ENCODE measurements at regions not wholly inside any gene's neighbourhood (a gene's known extent, or its start where the extent isn't known, plus 50 kb on each side); places are given as distances from the start of the nearest gene placed in this dataset.
"Not testable (repeated sequence)": the region's sequence is repeated elsewhere in the genome, so short reads cannot be mapped to it uniquely, and the experiment has no call there.

DNA sequence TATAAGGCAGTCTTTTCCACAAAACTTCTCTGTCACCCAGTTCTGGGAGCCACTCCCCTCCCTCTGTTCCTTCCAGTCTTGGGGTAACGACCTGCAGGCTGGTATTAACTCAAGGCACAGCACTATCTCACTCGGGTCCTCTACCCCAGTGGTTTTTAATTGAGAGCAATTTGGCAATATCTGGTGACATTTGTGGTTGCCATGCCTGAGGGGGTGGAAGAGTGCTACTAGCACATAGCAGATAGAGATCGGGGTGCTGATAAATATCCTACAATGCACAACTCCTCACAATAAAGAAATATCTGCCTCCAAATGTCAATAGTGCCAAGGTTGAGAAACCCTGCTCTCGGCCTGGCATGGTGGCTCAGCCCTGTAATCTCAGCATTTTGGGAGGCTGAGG is 117.7 kb upstream of the ABCC4 start:
- no peak overlapping the region for H3K4me3 Mint-ChIP-seq
- no peaks in the 10 kb centered on the region for H3K36me3 Mint-ChIP-seq
- no peak overlapping the region for H3K27ac Mint-ChIP-seq
- peaks cover 20% of the 10 kb centered on the region for H3K27me3 Mint-ChIP-seq
- no peaks in the 10 kb centered on the region for H3K9me3 Mint-ChIP-seq
- H3K4me1 Mint-ChIP-seq: no peaks in the 10 kb centered on the region
- ATAC-seq: peak; percentile 28

DNA sequence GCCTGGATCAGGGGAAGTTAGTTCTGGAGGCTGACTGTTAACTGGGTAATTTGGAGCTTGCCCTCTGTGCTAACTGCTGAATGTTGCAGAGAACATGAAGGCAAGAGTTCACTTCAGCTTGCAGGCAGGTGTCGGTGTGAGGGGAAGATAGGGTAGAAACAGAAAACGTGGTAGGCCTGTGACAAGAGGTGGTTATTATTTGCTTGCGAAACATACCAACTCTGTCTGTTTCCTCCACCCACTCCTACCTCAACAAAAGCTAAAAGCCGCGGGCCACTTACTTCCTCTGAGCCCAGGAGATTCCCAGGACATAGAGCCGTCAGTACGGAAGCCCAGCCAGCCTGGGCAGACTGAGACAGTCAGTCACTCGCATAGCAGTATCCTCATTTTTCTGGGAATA is 119.2 kb upstream of the ABCC4 start:
- no peak overlapping the region for H3K27ac Mint-ChIP-seq
- H3K27me3 Mint-ChIP-seq: peaks cover 13% of the 10 kb centered on the region
- ATAC-seq: peak; percentile 22
- H3K4me1 Mint-ChIP-seq: no peaks in the 10 kb centered on the region
- no peaks in the 10 kb centered on the region for H3K36me3 Mint-ChIP-seq
- no peaks in the 10 kb centered on the region for H3K9me3 Mint-ChIP-seq
- no peak overlapping the region for H3K4me3 Mint-ChIP-seq

DNA sequence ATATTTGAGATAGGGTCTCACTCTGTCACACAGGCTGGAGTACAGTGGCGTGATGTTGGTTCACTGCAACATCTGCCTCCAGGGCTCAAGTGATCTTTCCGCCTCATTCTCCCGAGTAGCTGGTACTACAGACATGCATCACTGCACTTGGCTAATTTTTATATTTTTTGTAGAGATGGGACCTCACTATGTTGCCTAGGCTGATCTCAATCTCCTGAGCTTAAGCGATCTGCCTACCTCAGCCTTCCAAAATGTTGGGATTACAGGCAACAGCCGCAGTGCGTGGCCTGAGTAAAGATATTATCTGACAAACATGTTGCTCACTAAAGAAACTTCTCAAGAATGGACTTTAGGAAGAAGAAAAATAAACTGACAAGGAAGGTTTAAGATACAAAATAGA is 125.4 kb upstream of the ABCC4 start:
- no peaks in the 10 kb centered on the region for H3K4me1 Mint-ChIP-seq
- H3K4me3 Mint-ChIP-seq: no peak overlapping the region
- H3K27me3 Mint-ChIP-seq: peaks cover 13% of the 10 kb centered on the region
- no peak for ATAC-seq
- no peaks in the 10 kb centered on the region for H3K36me3 Mint-ChIP-seq
- peaks cover 3% of the 10 kb centered on the region for H3K9me3 Mint-ChIP-seq
- H3K27ac Mint-ChIP-seq: no peak overlapping the region

DNA sequence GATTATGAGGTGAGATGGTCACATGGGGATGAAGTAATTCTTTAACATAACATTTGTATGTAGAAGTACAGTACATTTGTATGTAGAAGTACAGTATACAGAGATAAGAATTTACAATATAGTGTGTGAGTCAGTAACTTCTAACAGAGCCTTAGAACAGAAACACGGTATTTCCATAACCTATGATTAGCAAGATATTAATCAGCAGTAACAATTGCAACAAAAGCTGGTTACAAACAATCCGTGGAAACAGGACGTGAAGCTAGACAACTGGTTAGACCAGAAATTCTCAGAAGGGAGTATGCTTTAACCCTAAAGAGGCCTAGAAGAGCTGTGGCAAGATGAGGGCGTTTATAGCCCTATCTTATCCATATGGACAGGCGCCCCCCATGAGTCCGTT is 122.0 kb upstream of the CLDN10 start:
- H3K9me3 Mint-ChIP-seq, H3K36me3 Mint-ChIP-seq, H3K27ac Mint-ChIP-seq, ATAC-seq, H3K4me1 Mint-ChIP-seq, H3K4me3 Mint-ChIP-seq: not testable (repeated sequence)
- peaks cover 13% of the 10 kb centered on the region for H3K27me3 Mint-ChIP-seq

DNA sequence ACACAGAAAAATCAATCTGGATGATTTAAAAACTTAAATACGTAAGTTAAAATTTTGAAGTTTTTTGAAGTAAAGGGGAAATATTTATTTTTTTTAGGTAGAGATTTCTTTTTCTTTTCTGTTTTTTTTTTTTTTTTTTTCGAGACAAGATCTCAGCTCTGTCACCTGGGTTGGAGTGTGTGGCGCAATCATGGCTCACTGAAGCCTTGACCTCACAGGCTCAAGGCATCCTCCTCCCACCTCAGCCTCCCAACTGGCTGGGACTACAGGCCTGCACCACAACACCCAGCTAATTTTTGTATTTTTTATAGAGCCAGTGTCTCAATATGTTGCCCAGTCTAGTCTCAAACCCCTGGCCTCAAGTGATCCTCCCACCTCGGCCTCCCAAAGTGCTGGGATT is 120.4 kb upstream of the CLDN10 start:
- Mint-ChIP-seq H3K36me3 (no peaks in the 10 kb centered on the region), H3K4me3 (no peak overlapping the region), H3K27ac (no peak overlapping the region), H3K4me1 (no peaks in the 10 kb centered on the region), H3K27me3 (peaks cover 13% of the 10 kb centered on the region), H3K9me3 (peaks cover 3% of the 10 kb centered on the region)
- ATAC-seq: no peak

DNA sequence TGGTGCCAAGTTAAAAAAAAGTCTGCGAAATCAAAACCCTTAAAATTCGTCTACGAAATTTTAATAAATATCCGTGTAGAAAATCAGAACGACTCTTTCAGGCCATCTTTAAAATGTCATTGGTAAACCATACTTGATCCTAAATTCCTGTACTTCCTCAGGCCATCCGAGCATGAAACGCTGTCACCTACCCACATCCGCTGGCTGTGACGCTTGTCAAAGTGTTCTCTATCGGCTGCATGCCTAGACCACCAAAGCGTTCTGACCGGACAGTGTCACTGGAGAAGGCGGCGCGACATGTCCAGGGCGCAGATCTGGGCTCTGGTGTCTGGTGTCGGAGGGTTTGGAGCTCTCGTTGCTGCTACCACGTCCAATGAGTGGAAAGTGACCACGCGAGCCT is 119.0 kb upstream of the CLDN10 start:
- ATAC-seq: no peak
- peaks cover 13% of the 10 kb centered on the region for H3K27me3 Mint-ChIP-seq
- H3K27ac Mint-ChIP-seq: no peak overlapping the region
- no peaks in the 10 kb centered on the region for H3K4me1 Mint-ChIP-seq
- no peak overlapping the region for H3K4me3 Mint-ChIP-seq
- no peaks in the 10 kb centered on the region for H3K9me3 Mint-ChIP-seq
- H3K36me3 Mint-ChIP-seq: no peaks in the 10 kb centered on the region

DNA sequence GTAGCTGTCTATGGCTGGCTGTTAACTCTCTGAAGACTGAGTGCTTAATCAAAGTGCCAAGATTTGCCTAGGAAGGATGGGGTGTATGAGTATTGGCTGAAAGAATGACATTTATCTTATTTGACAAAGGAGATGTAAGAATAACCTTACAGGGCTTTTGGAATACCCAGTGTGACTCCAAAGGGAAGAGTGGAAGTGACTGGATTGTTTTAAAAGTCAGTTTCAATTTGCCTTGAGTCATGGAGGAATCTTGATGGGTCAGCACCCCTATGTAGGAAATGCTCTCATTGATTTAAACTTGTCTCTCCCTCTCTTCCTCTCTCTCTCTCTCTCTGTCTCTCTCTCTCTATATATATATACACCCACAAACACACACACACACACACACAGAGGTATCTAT is 118.4 kb upstream of the CLDN10 start:
- Mint-ChIP-seq H3K36me3 (no peaks in the 10 kb centered on the region), H3K4me3 (no peak overlapping the region), H3K4me1 (no peaks in the 10 kb centered on the region), H3K9me3 (no peaks in the 10 kb centered on the region), H3K27me3 (peaks cover 12% of the 10 kb centered on the region), H3K27ac (no peak overlapping the region)
- ATAC-seq: no peak

DNA sequence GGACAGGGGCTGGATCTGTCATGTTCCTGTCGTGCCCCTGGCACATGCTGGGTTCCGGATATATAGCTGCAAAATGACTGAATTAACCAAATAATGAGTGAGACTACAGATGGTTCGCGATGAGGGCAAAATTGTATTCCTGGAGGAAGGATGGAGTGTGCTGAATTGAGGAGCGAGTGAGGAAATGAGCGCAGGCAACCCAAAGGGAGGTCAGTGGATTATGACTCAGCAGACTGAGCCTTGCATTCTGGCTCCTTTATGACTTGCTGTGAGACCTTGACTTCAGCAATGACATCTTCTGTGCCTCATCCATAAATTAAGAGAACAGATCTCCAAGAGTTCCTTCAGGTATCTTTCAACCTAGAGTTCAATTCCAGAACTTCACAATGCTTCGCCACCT is 115.0 kb upstream of the CLDN10 start:
- Mint-ChIP-seq H3K27ac (no peak overlapping the region), H3K36me3 (no peaks in the 10 kb centered on the region), H3K4me3 (no peak overlapping the region), H3K4me1 (no peaks in the 10 kb centered on the region), H3K27me3 (no peaks in the 10 kb centered on the region), H3K9me3 (no peaks in the 10 kb centered on the region)
- ATAC-seq: no peak

DNA sequence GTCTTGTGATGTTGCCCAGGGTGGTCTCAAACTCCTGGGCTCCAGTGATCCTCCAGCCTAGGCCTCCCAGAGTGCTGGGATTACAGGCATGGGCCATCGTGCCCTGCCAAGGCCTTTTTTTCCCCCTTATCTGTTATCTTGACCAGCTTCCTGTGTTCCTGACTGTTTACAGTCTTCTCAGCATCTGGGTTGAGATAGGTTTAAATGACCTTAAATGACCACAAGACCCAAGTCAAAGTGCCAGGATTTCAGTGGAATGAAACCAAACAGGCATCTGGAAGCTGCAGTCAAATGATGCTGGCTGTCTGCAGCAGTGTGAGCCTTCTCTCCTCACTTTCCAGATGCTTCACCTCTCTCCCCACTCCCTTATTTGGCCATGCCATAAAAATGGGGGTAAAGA is 114.2 kb upstream of the CLDN10 start:
- H3K9me3 Mint-ChIP-seq: no peaks in the 10 kb centered on the region
- H3K27me3 Mint-ChIP-seq: peaks cover 5% of the 10 kb centered on the region
- no peak overlapping the region for H3K27ac Mint-ChIP-seq
- H3K4me3 Mint-ChIP-seq: no peak overlapping the region
- H3K36me3 Mint-ChIP-seq: no peaks in the 10 kb centered on the region
- H3K4me1 Mint-ChIP-seq: no peaks in the 10 kb centered on the region
- no peak for ATAC-seq

DNA sequence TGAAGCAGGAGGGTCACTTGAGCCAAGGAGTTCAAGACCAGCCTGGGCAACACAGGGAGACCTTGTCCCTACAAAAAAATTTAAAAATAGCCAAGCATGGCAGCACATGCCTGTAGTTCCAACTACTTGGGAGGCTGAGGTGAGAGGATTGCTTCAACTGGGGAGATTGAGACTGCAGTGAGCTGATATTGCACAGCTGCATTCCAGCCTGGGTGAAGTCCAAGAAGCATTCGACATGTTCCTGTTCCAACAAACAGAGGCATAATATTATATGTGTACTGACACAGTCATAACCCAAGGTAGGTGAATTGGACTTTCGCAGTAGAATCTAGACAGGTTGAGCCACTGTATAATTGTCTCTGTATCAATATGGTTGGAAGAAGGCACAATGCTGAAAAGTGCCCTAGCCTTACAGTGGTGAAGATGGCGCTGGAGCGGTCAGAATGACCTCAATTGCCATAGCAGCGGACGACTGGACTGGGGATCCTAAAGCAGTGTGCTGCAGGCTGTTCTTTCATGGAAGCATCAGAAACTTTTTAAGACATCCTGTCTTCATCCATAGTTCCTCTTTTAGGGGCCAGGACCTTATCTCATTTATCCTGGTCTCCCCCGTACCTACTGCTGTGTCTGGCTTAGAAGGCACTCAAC is 112.0 kb upstream of the CLDN10 start:
- no peak overlapping the region for H3K4me3 Mint-ChIP-seq
- ATAC-seq: no peak
- peaks cover 9% of the 10 kb centered on the region for H3K27me3 Mint-ChIP-seq
- H3K27ac Mint-ChIP-seq: no peak overlapping the region
- H3K36me3 Mint-ChIP-seq: no peaks in the 10 kb centered on the region
- H3K4me1 Mint-ChIP-seq: no peaks in the 10 kb centered on the region
- no peaks in the 10 kb centered on the region for H3K9me3 Mint-ChIP-seq

DNA sequence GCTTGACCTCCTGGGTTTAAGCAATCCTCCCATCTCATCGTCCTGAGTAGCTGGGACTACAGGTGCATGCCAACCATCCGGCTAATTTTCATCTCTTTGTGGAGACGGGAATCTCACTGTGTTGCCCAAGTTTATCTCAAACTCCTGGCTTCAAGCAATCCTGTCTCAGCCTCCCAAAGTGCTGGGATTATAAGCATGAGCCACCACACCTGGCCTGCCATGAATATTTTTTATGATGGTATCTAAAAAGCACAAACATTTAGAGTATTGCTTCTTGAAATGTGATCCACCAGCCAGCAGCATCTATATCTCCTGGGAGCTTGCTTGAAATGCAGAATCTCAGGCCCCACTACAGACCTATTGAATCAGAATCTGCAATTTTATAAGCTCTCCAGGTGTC is 111.2 kb upstream of the CLDN10 start:
- no peak overlapping the region for H3K27ac Mint-ChIP-seq
- ATAC-seq: no peak
- peaks cover 9% of the 10 kb centered on the region for H3K27me3 Mint-ChIP-seq
- H3K4me3 Mint-ChIP-seq: no peak overlapping the region
- H3K36me3 Mint-ChIP-seq: no peaks in the 10 kb centered on the region
- H3K9me3 Mint-ChIP-seq: no peaks in the 10 kb centered on the region
- no peaks in the 10 kb centered on the region for H3K4me1 Mint-ChIP-seq

DNA sequence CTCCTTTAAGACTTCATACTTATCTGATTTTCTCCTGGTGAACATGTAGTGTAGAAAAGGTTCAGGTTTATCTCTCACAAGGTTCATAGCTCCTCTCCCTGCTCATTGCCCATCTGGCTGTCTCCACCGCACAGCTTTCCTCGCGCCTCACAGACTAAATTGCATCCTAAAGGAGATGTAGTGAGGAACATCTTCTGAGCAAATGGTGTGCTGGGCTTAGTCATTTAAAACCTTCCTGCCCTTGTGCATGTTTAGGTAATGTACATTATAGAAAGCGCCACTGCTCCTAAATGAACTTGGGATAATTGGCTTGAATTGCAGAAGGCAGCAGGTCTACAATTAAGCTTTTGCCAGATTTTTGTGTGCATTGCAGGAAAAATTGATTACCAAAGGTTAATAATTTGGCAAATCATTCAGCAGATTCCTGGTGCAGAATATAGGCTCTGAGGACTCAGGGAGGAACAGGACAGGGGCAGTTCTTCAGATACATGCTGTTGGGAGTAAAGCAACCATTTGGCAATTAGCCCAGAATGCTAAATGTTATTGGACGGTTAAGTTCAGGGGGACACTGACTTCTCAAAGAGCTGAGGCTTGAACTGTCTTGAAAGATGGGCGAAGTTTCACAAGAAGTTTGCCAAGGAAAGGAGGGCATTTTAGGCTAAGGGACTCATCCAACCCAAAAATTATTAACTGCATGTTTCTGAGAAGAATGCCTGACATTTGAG is 108.4 kb upstream of the CLDN10 start:
- no peak for ATAC-seq
- Mint-ChIP-seq H3K36me3 (no peaks in the 10 kb centered on the region), H3K27ac (no peak overlapping the region), H3K4me1 (no peaks in the 10 kb centered on the region), H3K9me3 (no peaks in the 10 kb centered on the region), H3K27me3 (peaks cover 22% of the 10 kb centered on the region), H3K4me3 (no peak overlapping the region)

DNA sequence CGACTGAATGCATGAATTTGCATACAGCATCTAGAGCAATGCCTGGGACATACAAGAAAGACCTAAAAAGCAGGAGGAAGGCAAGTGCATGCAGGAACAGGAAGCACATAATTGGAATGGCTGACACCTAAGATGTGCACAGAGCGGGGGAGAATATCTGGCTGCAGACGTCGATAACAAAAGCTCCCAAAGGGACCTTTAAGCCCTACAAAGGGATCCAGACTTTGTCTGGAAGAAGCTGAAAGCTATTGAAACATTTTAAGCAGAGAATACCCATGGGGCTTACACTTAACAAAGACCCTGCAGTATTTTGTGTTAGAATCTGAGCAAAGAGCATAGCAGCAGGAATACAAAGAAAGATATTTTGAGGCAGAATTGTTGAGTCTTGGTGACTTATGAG is 107.4 kb upstream of the CLDN10 start:
- no peak overlapping the region for H3K27ac Mint-ChIP-seq
- no peak for ATAC-seq
- H3K36me3 Mint-ChIP-seq: no peaks in the 10 kb centered on the region
- peaks cover 24% of the 10 kb centered on the region for H3K27me3 Mint-ChIP-seq
- no peaks in the 10 kb centered on the region for H3K4me1 Mint-ChIP-seq
- no peaks in the 10 kb centered on the region for H3K9me3 Mint-ChIP-seq
- no peak overlapping the region for H3K4me3 Mint-ChIP-seq

DNA sequence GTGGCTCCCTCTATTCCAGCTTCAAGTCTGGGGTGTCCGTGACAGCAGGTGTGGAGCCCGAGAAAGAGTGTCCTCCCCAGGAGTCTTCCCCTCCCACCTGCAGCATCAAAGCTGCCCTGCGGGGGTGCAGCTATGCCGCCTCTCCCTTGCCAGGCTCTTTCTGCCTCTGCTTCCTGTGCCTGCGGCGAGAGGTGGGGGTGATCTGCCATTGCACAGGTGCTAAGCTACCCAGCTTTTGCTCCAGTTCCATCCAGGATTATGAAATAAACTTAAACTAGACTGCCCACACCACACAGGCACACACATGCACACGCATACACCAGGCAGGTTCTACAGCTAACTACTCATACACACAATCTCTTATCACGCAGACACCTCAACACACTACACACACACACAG is 104.7 kb upstream of the CLDN10 start:
- Mint-ChIP-seq H3K27ac (no peak overlapping the region), H3K4me3 (no peak overlapping the region), H3K4me1 (no peaks in the 10 kb centered on the region), H3K36me3 (no peaks in the 10 kb centered on the region), H3K9me3 (no peaks in the 10 kb centered on the region), H3K27me3 (peaks cover 32% of the 10 kb centered on the region)
- ATAC-seq: no peak

DNA sequence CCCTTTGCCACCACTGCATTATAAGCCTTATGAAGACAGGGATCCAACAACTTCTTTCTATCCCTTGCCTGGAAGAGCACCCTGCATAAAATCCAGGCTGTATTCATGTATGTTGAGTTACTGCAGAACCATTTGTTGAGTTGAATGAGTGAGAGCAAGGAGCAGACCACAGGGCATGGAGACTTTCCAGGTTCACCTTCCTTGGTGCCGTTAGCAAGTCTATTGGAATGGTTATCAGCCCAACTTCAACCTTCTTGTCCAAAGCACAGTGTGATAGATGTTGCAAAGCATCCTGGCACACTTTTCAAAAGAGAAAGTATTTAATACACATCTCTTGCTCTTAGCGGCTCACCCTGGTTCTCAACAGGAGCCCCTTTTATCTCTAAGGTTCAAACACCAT is 100.9 kb upstream of the CLDN10 start:
- Mint-ChIP-seq H3K27me3 (peaks cover 51% of the 10 kb centered on the region), H3K4me1 (peaks cover 4% of the 10 kb centered on the region), H3K9me3 (no peaks in the 10 kb centered on the region), H3K36me3 (no peaks in the 10 kb centered on the region), H3K27ac (no peak overlapping the region), H3K4me3 (no peak overlapping the region)
- ATAC-seq: no peak

DNA sequence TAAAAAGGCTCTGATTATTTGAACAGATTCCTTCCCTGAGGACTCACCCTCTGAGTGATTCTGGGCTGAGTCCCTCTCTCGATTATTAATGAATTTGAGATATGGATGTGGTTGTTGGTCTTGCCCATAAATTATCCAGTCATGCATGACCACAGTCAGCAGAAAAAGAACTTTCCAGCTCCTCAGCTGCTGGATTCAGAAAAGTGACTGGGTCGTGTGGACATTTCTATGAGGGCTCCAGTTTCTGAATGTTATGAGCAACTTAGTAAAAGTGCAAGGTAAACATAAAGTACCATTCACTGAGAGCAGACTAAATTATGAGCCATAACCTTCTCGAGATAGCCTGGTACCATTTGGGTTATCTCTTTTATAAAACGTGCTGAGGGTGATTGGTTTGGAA is 100.1 kb upstream of the CLDN10 start:
- ATAC-seq: no peak
- H3K27me3 Mint-ChIP-seq: peaks cover 46% of the 10 kb centered on the region
- no peak overlapping the region for H3K27ac Mint-ChIP-seq
- H3K36me3 Mint-ChIP-seq: no peaks in the 10 kb centered on the region
- H3K4me3 Mint-ChIP-seq: no peak overlapping the region
- peaks cover 10% of the 10 kb centered on the region for H3K4me1 Mint-ChIP-seq
- H3K9me3 Mint-ChIP-seq: no peaks in the 10 kb centered on the region
